Lower leg skin (tissue), 3 donors: ENCODE measurements at regions not wholly inside any gene's neighbourhood (a gene's known extent, or its start where the extent isn't known, plus 50 kb on each side); places are given as distances from the start of the nearest gene placed in this dataset.

Experiments used
- POLR2A ChIP-seq, 2 donors: fragments of 450-650 bp; IDR thresholded peaks; one replicate each; pipeline ENCODE4 v1.6.1; 2016 to 2017; ENCODE audit warnings: antibody characterized with exemption in 2 of 2, mild to moderate bottlenecking in 1 of 2, moderate library complexity in 1 of 2
- TF ChIP-seq, protein P1 (sequence below), 3 donors: fragments of 450-650 bp; IDR thresholded peaks; one replicate each; pipeline ENCODE4 v1.5.1; 2016; ENCODE audit warnings: antibody characterized with exemption in 3 of 3, mild to moderate bottlenecking in 3 of 3, moderate library complexity in 2 of 3

DNA sequence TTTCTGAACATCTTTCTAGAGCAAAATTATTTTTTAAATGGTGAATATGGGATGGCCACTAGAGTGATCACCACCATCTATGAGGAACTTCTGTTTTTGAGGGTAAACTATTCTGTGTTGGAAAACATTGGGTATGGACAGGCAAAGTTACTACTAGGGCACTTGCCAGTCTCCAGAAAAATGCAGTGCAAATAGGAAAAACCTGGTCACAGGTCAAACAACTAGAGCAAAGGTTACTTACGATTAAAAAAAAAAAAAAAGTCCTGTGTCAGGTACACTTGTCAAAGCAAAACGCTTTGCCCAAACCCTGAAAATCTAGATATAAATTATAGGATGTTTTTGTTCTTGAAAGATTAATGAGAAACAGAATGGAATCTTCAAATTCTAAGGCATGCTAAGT, 66.2 kb downstream of the SLITRK1 start:
- TF ChIP-seq, protein P1, sequence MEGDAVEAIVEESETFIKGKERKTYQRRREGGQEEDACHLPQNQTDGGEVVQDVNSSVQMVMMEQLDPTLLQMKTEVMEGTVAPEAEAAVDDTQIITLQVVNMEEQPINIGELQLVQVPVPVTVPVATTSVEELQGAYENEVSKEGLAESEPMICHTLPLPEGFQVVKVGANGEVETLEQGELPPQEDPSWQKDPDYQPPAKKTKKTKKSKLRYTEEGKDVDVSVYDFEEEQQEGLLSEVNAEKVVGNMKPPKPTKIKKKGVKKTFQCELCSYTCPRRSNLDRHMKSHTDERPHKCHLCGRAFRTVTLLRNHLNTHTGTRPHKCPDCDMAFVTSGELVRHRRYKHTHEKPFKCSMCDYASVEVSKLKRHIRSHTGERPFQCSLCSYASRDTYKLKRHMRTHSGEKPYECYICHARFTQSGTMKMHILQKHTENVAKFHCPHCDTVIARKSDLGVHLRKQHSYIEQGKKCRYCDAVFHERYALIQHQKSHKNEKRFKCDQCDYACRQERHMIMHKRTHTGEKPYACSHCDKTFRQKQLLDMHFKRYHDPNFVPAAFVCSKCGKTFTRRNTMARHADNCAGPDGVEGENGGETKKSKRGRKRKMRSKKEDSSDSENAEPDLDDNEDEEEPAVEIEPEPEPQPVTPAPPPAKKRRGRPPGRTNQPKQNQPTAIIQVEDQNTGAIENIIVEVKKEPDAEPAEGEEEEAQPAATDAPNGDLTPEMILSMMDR (IDR thresholded peaks at IDR 0.05), result no peak
- no peak for TF ChIP-seq POLR2A (IDR thresholded peaks at IDR 0.05)
